ENCODE measurements at regions not wholly inside any gene's neighbourhood (a gene's known extent, or its start where the extent isn't known, plus 50 kb on each side); places are given as distances from the start of the nearest gene placed in this dataset.
"Not testable (repeated sequence)": the region's sequence is repeated elsewhere in the genome, so short reads cannot be mapped to it uniquely, and the experiment has no call there.

DNA sequence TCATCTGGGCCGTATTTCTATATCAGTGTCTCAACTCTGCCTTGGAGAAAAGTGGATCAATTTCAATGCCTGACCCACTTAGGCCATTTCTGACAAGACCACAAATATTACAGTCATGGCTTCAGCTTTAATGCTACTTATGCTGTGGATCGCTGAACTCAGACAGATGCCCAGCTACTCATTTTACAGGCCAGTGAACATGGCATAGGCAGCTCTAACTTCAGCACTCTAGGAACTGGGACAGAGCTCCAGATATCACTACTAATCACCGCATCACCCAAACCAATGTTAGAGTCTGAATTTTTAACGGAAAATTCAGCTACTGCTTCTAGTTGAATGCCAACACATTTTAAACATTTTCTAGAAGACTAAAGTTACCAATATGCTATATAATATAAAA, 809.6 kb upstream of the FRG1 start:
- H3K36me3 Mint-ChIP-seq (ENCODE audit: low read depth) = no peaks in the 10 kb centered on the region

GRCh38 chr4:189136462-189136861, 804.2 kb upstream of the FRG1 start:
- Mint-ChIP-seq H3K4me1 (ENCODE audit: low read depth) (no peaks in the 10 kb centered on the region), H3K27me3 (no peaks in the 10 kb centered on the region), H3K27ac (no peak overlapping the region), H3K4me3 (no peak overlapping the region), H3K9me3 (peaks cover 14% of the 10 kb centered on the region), H3K36me3 (ENCODE audit: low read depth) (no peaks in the 10 kb centered on the region)
- DNase-seq = no peak

More for the DNA sequence above, 809.6 kb upstream of the FRG1 start:
- Mint-ChIP-seq H3K4me1 (ENCODE audit: low read depth) (no peaks in the 10 kb centered on the region), H3K27me3 (no peaks in the 10 kb centered on the region), H3K4me3 (no peak overlapping the region), H3K9me3 (peaks cover 19% of the 10 kb centered on the region), H3K27ac (no peak overlapping the region)
- DNase-seq = no peak

DNA sequence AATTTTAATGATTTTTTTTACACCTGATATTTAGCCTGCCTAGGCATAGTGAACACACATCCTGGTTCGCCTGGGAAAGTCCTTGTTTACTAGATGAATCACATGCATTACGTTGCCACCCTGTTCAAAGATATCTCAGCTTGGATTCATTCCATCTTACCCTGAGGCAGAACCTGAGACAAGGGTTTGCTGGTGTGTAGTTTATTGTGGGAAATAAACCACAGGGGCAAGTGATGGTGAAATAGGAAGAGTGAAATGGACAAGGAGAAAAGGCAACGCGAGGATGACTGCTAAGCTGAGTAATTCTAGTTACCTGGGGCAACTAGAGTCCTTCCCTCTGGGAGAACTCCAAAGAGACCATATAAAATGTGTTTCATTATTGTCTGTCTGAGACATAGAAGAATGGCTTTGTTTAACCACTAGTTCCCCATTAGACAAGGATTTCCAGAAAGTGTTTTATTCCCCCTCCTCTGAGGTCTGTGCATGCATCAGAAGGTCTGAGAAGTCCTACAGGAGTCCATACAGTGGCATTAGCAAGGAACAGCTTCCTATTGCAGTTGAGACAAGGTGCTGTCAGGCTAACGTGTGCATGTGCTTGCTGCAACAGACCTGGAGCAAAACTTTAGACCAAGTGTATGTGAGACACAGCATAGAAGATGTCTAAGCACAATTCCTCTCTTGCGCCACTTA, 797.3 kb upstream of the FRG1 start:
- H3K4me1 Mint-ChIP-seq (ENCODE audit: low read depth) = no peaks in the 10 kb centered on the region
- H3K36me3 Mint-ChIP-seq (ENCODE audit: low read depth) = no peaks in the 10 kb centered on the region
- peaks cover 12% of the 10 kb centered on the region for H3K9me3 Mint-ChIP-seq
- no peak overlapping the region for H3K4me3 Mint-ChIP-seq
- H3K27me3 Mint-ChIP-seq = no peaks in the 10 kb centered on the region
- no peak for DNase-seq
- no peak overlapping the region for H3K27ac Mint-ChIP-seq

- no peak overlapping the region for H3K4me3 Mint-ChIP-seq
- H3K36me3 Mint-ChIP-seq (ENCODE audit: low read depth) = no peaks in the 10 kb centered on the region
- peaks cover 15% of the 10 kb centered on the region for H3K9me3 Mint-ChIP-seq
- no peaks in the 10 kb centered on the region for H3K4me1 Mint-ChIP-seq (ENCODE audit: low read depth)
- no peaks in the 10 kb centered on the region for H3K27me3 Mint-ChIP-seq
- H3K27ac Mint-ChIP-seq = no peak overlapping the region
- DNase-seq = no peak
Observed at GRCh38 chr4:189147005-189147929, 793.4 kb upstream of the FRG1 start.

DNA sequence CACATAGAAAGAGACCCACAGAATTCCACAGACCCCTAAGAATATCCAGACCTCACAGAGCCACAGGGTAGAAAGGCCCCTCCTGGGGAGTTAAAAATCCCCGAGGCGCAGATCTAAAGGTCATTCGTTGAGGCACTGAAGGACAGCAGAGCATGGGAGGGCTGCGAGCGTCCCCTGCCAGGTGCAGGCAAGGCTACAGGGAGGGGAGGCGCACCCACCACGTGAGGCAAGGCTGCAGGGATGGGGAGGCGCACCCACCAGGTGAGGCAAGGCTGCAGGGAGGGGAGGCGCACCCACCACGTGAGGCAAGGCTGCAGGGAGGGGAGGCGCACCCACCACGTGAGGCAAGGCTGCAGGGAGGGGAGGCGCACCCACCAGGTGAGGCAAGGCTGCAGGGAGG, 785.6 kb upstream of the FRG1 start:
- H3K36me3 Mint-ChIP-seq (ENCODE audit: low read depth); H3K27me3 Mint-ChIP-seq; H3K27ac Mint-ChIP-seq; H3K9me3 Mint-ChIP-seq; H3K4me3 Mint-ChIP-seq; DNase-seq; H3K4me1 Mint-ChIP-seq (ENCODE audit: low read depth): not testable (repeated sequence)

- Mint-ChIP-seq H3K4me1 (ENCODE audit: low read depth) (no peaks in the 10 kb centered on the region), H3K9me3 (peaks cover 5% of the 10 kb centered on the region), H3K27ac (no peak overlapping the region), H3K36me3 (ENCODE audit: low read depth) (no peaks in the 10 kb centered on the region), H3K4me3 (no peak overlapping the region), H3K27me3 (no peaks in the 10 kb centered on the region)
- DNase-seq = no peak
Observed at GRCh38 chr4:189162073-189162789, 778.4 kb upstream of the FRG1 start.

- Mint-ChIP-seq H3K4me1 (ENCODE audit: low read depth) (no peaks in the 10 kb centered on the region), H3K9me3 (peaks cover 4% of the 10 kb centered on the region), H3K27ac (no peak overlapping the region), H3K27me3 (no peaks in the 10 kb centered on the region), H3K36me3 (ENCODE audit: low read depth) (no peaks in the 10 kb centered on the region), H3K4me3 (no peak overlapping the region)
- no peak for DNase-seq
Observed at GRCh38 chr4:189162888-189163287, 777.8 kb upstream of the FRG1 start.

DNA sequence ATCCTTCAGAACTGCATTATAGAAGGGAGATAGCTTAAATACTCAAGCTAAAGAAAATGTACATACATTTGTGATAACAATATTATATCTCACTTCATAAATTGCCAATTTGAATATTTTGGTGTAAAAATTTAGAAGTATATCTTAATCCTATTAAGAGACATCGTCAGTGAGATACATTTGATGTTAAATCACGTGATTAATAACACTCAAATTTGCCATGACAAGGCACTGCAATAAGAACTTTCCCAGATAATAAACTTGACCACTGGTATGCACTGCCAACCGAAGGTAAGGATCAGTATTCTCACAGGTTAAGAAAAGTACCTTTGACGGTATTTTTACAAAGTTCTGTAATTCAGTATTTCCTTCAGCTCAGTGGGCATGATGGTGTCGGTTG, 764.7 kb upstream of the FRG1 start:
- Mint-ChIP-seq H3K36me3 (ENCODE audit: low read depth) (no peaks in the 10 kb centered on the region), H3K27me3 (no peaks in the 10 kb centered on the region), H3K4me3 (no peak overlapping the region), H3K27ac (no peak overlapping the region), H3K9me3 (peaks cover 13% of the 10 kb centered on the region), H3K4me1 (ENCODE audit: low read depth) (no peaks in the 10 kb centered on the region)
- no peak for DNase-seq

DNA sequence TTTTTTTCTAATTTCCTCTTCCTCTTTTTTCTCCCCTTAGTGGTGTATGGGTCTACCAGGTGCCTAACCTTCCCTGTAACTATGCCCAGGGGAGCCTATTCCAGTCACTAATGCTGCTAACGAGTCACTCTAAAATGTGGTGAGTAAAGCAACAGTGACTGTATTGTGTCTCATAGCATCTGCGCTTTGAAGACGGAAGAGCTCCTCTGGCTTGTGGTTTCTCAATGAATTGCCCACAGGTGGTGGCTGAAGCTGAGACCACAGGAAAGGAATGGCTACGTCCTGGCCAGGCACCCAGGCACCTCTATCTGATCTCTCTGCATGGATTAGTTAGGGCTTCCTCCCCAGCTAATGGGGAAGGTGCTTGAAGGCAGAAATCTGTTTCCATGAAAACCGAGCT, 763.5 kb upstream of the FRG1 start:
- no peak for DNase-seq
- no peaks in the 10 kb centered on the region for H3K36me3 Mint-ChIP-seq (ENCODE audit: low read depth)
- no peak overlapping the region for H3K27ac Mint-ChIP-seq
- no peak overlapping the region for H3K4me3 Mint-ChIP-seq
- H3K9me3 Mint-ChIP-seq = peaks cover 9% of the 10 kb centered on the region
- no peaks in the 10 kb centered on the region for H3K4me1 Mint-ChIP-seq (ENCODE audit: low read depth)
- no peaks in the 10 kb centered on the region for H3K27me3 Mint-ChIP-seq

GRCh38 chr4:189178125-189178746, 762.4 kb upstream of the FRG1 start:
- Mint-ChIP-seq H3K4me1 (ENCODE audit: low read depth) (no peaks in the 10 kb centered on the region), H3K27ac (no peak overlapping the region), H3K4me3 (no peak overlapping the region), H3K27me3 (no peaks in the 10 kb centered on the region), H3K9me3 (peaks cover 9% of the 10 kb centered on the region), H3K36me3 (ENCODE audit: low read depth) (no peaks in the 10 kb centered on the region)
- no peak for DNase-seq

- no peak for DNase-seq
- no peak overlapping the region for H3K4me3 Mint-ChIP-seq
- H3K4me1 Mint-ChIP-seq (ENCODE audit: low read depth) = no peaks in the 10 kb centered on the region
- H3K27me3 Mint-ChIP-seq = no peaks in the 10 kb centered on the region
- H3K27ac Mint-ChIP-seq = no peak overlapping the region
- no peaks in the 10 kb centered on the region for H3K36me3 Mint-ChIP-seq (ENCODE audit: low read depth)
- peaks cover 21% of the 10 kb centered on the region for H3K9me3 Mint-ChIP-seq
Observed at GRCh38 chr4:189185810-189186432, 754.8 kb upstream of the FRG1 start.

- Mint-ChIP-seq H3K36me3 (ENCODE audit: low read depth) (no peaks in the 10 kb centered on the region), H3K27me3 (no peaks in the 10 kb centered on the region), H3K4me1 (ENCODE audit: low read depth) (no peaks in the 10 kb centered on the region), H3K4me3 (no peak overlapping the region), H3K9me3 (peaks cover 33% of the 10 kb centered on the region), H3K27ac (no peak overlapping the region)
- no peak for DNase-seq
Observed at GRCh38 chr4:189187531-189188052, 753.1 kb upstream of the FRG1 start.

DNA sequence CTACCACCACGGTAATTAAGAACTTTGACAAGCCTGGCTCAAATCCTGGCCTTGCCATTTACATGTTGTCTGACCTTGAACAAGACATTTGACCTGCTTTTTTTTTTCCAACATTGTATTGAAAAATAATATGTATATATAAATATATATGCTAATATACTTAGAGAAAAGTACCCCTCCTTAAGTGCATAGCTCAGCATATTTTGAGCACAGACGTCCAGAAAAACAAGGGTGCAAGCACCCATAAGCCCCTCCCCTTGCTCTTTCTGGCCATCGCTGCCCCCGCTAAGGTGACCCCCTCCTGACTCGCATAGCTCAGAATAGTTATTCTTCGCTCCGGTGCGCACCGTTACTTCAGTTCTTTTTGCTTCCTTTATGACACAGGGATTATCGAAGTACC, 742.0 kb upstream of the FRG1 start:
- no peak for DNase-seq
- Mint-ChIP-seq H3K27me3 (no peaks in the 10 kb centered on the region), H3K36me3 (ENCODE audit: low read depth) (no peaks in the 10 kb centered on the region), H3K4me1 (ENCODE audit: low read depth) (peaks cover 3% of the 10 kb centered on the region), H3K4me3 (no peak overlapping the region), H3K27ac (no peak overlapping the region), H3K9me3 (peaks cover 4% of the 10 kb centered on the region)

- H3K4me1 Mint-ChIP-seq (ENCODE audit: low read depth) = peaks cover 3% of the 10 kb centered on the region
- H3K9me3 Mint-ChIP-seq = peaks cover 2% of the 10 kb centered on the region
- no peak overlapping the region for H3K27ac Mint-ChIP-seq
- no peak for DNase-seq
- H3K4me3 Mint-ChIP-seq = no peak overlapping the region
- no peaks in the 10 kb centered on the region for H3K36me3 Mint-ChIP-seq (ENCODE audit: low read depth)
- no peaks in the 10 kb centered on the region for H3K27me3 Mint-ChIP-seq
Observed at GRCh38 chr4:189200353-189200752, 740.3 kb upstream of the FRG1 start.

All from activated T-cell treated with anti-CD3 and anti-CD28 coated beads, Interleukin-2, amount 50 U/mL, for 24 hours (primary cell).